ENCODE measurements at regions not wholly inside any gene's neighbourhood (a gene's known extent, or its start where the extent isn't known, plus 50 kb on each side); places are given as distances from the start of the nearest gene placed in this dataset.

- Mint-ChIP-seq H3K36me3 (ENCODE audit: insufficient read depth, unreplicated experiment) (no peaks in the 10 kb centered on the region), H3K27me3 (ENCODE audit: unreplicated experiment) (peaks cover 13% of the 10 kb centered on the region), H3K4me1 (ENCODE audit: low read depth, unreplicated experiment) (no peaks in the 10 kb centered on the region), H3K4me3 (ENCODE audit: low read depth, unreplicated experiment) (no peak overlapping the region), H3K9me3 (ENCODE audit: low read depth, unreplicated experiment) (no peaks in the 10 kb centered on the region), H3K27ac (ENCODE audit: unreplicated experiment) (no peak overlapping the region)
- no peak for DNase-seq
- intact Hi-C loops (cut with micrococcal nuclease; ENCODE audit: unreplicated experiment) = no loop called here
- CTCF ChIA-PET = no interaction called here
- BruUV-seq (replicated peaks) = no TSS peak
- TF ChIP-seq CTCF (IDR thresholded peaks at IDR 0.05; ENCODE audit: unreplicated experiment) = no peak
Observed at GRCh38 chr2:204274429-204274828, 270.8 kb upstream of the PARD3B start.

- BruUV-seq (replicated peaks) = no TSS peak
Observed at GRCh38 chr2:204274991-204275390, 270.3 kb upstream of the PARD3B start.

GRCh38 chr2:204277226-204277625 is 268.0 kb upstream of the PARD3B start:
- BruUV-seq (replicated peaks) = no TSS peak

More at GRCh38 chr2:204274991-204275390, 270.3 kb upstream of the PARD3B start:
- H3K4me1 Mint-ChIP-seq (ENCODE audit: low read depth, unreplicated experiment) = no peaks in the 10 kb centered on the region
- CTCF ChIA-PET = no interaction called here
- TF ChIP-seq CTCF (IDR thresholded peaks at IDR 0.05; ENCODE audit: unreplicated experiment) = no peak
- no peaks in the 10 kb centered on the region for H3K36me3 Mint-ChIP-seq (ENCODE audit: insufficient read depth, unreplicated experiment)
- no peak for DNase-seq
- peaks cover 13% of the 10 kb centered on the region for H3K27me3 Mint-ChIP-seq (ENCODE audit: unreplicated experiment)
- H3K9me3 Mint-ChIP-seq (ENCODE audit: low read depth, unreplicated experiment) = no peaks in the 10 kb centered on the region
- no peak overlapping the region for H3K4me3 Mint-ChIP-seq (ENCODE audit: low read depth, unreplicated experiment)
- intact Hi-C loops (cut with micrococcal nuclease; ENCODE audit: unreplicated experiment) = no loop called here
- H3K27ac Mint-ChIP-seq (ENCODE audit: unreplicated experiment) = no peak overlapping the region

GRCh38 chr2:204278454-204278853 is 266.8 kb upstream of the PARD3B start:
- intact Hi-C loops (cut with micrococcal nuclease; ENCODE audit: unreplicated experiment) = no loop called here
- no peak overlapping the region for H3K4me3 Mint-ChIP-seq (ENCODE audit: low read depth, unreplicated experiment)
- H3K9me3 Mint-ChIP-seq (ENCODE audit: low read depth, unreplicated experiment) = no peaks in the 10 kb centered on the region
- peaks cover 13% of the 10 kb centered on the region for H3K4me1 Mint-ChIP-seq (ENCODE audit: low read depth, unreplicated experiment)
- H3K27ac Mint-ChIP-seq (ENCODE audit: unreplicated experiment) = no peak overlapping the region
- CTCF ChIA-PET = no interaction called here
- H3K27me3 Mint-ChIP-seq (ENCODE audit: unreplicated experiment) = peaks cover 13% of the 10 kb centered on the region
- DNase-seq = no peak
- H3K36me3 Mint-ChIP-seq (ENCODE audit: insufficient read depth, unreplicated experiment) = no peaks in the 10 kb centered on the region
- BruUV-seq (replicated peaks) = no TSS peak
- no peak for TF ChIP-seq CTCF (IDR thresholded peaks at IDR 0.05; ENCODE audit: unreplicated experiment)

More at GRCh38 chr2:204277226-204277625, 268.0 kb upstream of the PARD3B start:
- H3K27ac Mint-ChIP-seq (ENCODE audit: unreplicated experiment) = no peak overlapping the region
- intact Hi-C loops (cut with micrococcal nuclease; ENCODE audit: unreplicated experiment) = no loop called here
- H3K4me3 Mint-ChIP-seq (ENCODE audit: low read depth, unreplicated experiment) = no peak overlapping the region
- no peak for DNase-seq
- H3K36me3 Mint-ChIP-seq (ENCODE audit: insufficient read depth, unreplicated experiment) = no peaks in the 10 kb centered on the region
- peaks cover 13% of the 10 kb centered on the region for H3K27me3 Mint-ChIP-seq (ENCODE audit: unreplicated experiment)
- TF ChIP-seq CTCF (IDR thresholded peaks at IDR 0.05; ENCODE audit: unreplicated experiment) = no peak
- CTCF ChIA-PET = no interaction called here
- no peaks in the 10 kb centered on the region for H3K9me3 Mint-ChIP-seq (ENCODE audit: low read depth, unreplicated experiment)
- H3K4me1 Mint-ChIP-seq (ENCODE audit: low read depth, unreplicated experiment) = peaks cover 4% of the 10 kb centered on the region
